CD14-positive monocyte (primary cell): ENCODE measurements at regions not wholly inside any gene's neighbourhood (a gene's known extent, or its start where the extent isn't known, plus 50 kb on each side); places are given as distances from the start of the nearest gene placed in this dataset.

Experiments
- DNase-seq, 3 donors: peaks; one replicate each; pipeline ENCODE4 v3.0.0-alpha.2; 2011 to 2022
- H2AFZ ChIP-seq: 2 replicates; pipeline ENCODE4 v1.6.0; 2012; ENCODE audit warnings: mild to moderate bottlenecking, low read depth, low read length, inconsistent platforms; ENCODE audit not compliant: insufficient read depth, poor library complexity, severe bottlenecking
- H3K27ac ChIP-seq, 2 donors: 1 replicate in 1 of 2; 2 replicates in 1 of 2; pipeline ENCODE4 v1.5.1; 2012 to 2013; ENCODE audit warnings: low read length in 2 of 2, control low read depth in 1 of 2, inconsistent platforms in 1 of 2, low read depth in 1 of 2, mild to moderate bottlenecking in 1 of 2
- H3K27me3 ChIP-seq, 2 donors: one replicate each; pipeline versions ENCODE4 v1.6.0 to v1.6.1; 2011 to 2013; ENCODE audit warnings: low read length in 2 of 2; ENCODE audit not compliant: control insufficient read depth in 2 of 2, insufficient read depth in 2 of 2
- H3K36me3 ChIP-seq, 2 donors: replicated peaks in 1 of 2; 1 replicate in 1 of 2; 2 replicates in 1 of 2; pipeline versions ENCODE4 v1.5.1 to v1.6.1; 2012 to 2013; ENCODE audit warnings: low read length in 2 of 2, control low read depth in 1 of 2, inconsistent platforms in 1 of 2, mild to moderate bottlenecking in 1 of 2; ENCODE audit not compliant: insufficient read depth in 2 of 2, control insufficient read depth in 1 of 2
- H3K4me1 ChIP-seq, 2 donors: 1 replicate in 1 of 2; 2 replicates in 1 of 2; pipeline versions ENCODE4 v1.5.1 to v1.6.1; 2012 to 2013; ENCODE audit warnings: low read length in 2 of 2, control low read depth in 1 of 2, inconsistent platforms in 1 of 2, mild to moderate bottlenecking in 1 of 2, moderate library complexity in 1 of 2; ENCODE audit not compliant: insufficient read depth in 2 of 2, control insufficient read depth in 1 of 2
- H3K4me2 ChIP-seq: replicated peaks from 2 replicates; pipeline ENCODE3; 2012; ENCODE audit warnings: low read length, moderate library complexity, mild to moderate bottlenecking; ENCODE audit not compliant: poor library complexity, severe bottlenecking; ENCODE audit errors: extremely low read depth
- H3K4me3 ChIP-seq, 3 experiments: fragments of 200-600 bp in 1 of 3; sonication (generic) in 1 of 3; replicated peaks in 1 of 3; 1 replicate in 2 of 3; 2 replicates in 1 of 3; pipeline ENCODE4 v1.5.1; 2011 to 2013; ENCODE audit warnings: low read length in 3 of 3, mild to moderate bottlenecking in 3 of 3, control low read depth in 2 of 3, low read depth in 2 of 3, inconsistent platforms in 1 of 3, moderate library complexity in 1 of 3
- H3K79me2 ChIP-seq: 2 replicates; pipeline ENCODE4 v1.6.0; 2012; ENCODE audit warnings: mild to moderate bottlenecking, control low read depth, inconsistent platforms, low read length, moderate library complexity; ENCODE audit not compliant: insufficient read depth
- H3K9ac ChIP-seq: 2 replicates; pipeline ENCODE4 v1.6.0; 2017; ENCODE audit warnings: low read length, mild to moderate bottlenecking; ENCODE audit not compliant: insufficient read depth, poor library complexity, severe bottlenecking
- H3K9me3 ChIP-seq, 2 donors: replicated peaks in 1 of 2; 1 replicate in 1 of 2; 2 replicates in 1 of 2; pipeline versions ENCODE4 v1.5.1 to v1.6.1; 2012 to 2013; ENCODE audit warnings: low read length in 2 of 2, control low read depth in 1 of 2; ENCODE audit not compliant: control insufficient read depth in 1 of 2, insufficient read depth in 1 of 2
- H4K20me1 ChIP-seq: 2 replicates; pipeline ENCODE4 v1.6.0; 2012; ENCODE audit warnings: mild to moderate bottlenecking, low read length, control low read depth, moderate library complexity; ENCODE audit not compliant: insufficient read depth
- H3K27ac Mint-ChIP-seq, 7 donors: one replicate each; pipeline ENCODE4 v1.8.0; 2020; ENCODE audit warnings: mild to moderate bottlenecking in 7 of 7, mixed read lengths in 7 of 7, moderate library complexity in 6 of 7, inconsistent platforms in 2 of 7
- H3K27me3 Mint-ChIP-seq, 3 donors: one replicate each; pipeline ENCODE4 v1.8.0; 2021 to 2022; ENCODE audit warnings: low read depth in 3 of 3, mild to moderate bottlenecking in 3 of 3, mixed read lengths in 3 of 3, moderate library complexity in 3 of 3, inconsistent platforms in 1 of 3
- H3K36me3 Mint-ChIP-seq, 2 donors: one replicate each; pipeline ENCODE4 v1.8.0; 2020; ENCODE audit warnings: mixed read lengths in 2 of 2, inconsistent platforms in 1 of 2, mild to moderate bottlenecking in 1 of 2
- H3K4me1 Mint-ChIP-seq: one replicate; pipeline ENCODE4 v1.8.0; 2020; ENCODE audit warnings: mild to moderate bottlenecking, mixed read lengths
- H3K4me3 Mint-ChIP-seq, 2 donors: one replicate each; pipeline ENCODE4 v1.8.0; 2020; ENCODE audit warnings: mild to moderate bottlenecking in 2 of 2, mixed read lengths in 2 of 2, moderate library complexity in 1 of 2
- H3K9me3 Mint-ChIP-seq, 7 donors: one replicate each; pipeline ENCODE4 v1.8.0; 2020 to 2022; ENCODE audit warnings: mixed read lengths in 7 of 7, mild to moderate bottlenecking in 6 of 7, moderate library complexity in 6 of 7, inconsistent platforms in 2 of 7
- WGBS: methylation state at CpG from one replicate; pipeline ENCODE4 v1.1.5; 2013; ENCODE audit warnings: missing lambda C conversion rate; ENCODE audit not compliant: insufficient coverage; 5-methylcytosine and 5-hydroxymethylcytosine counted together
- intact Hi-C, 2 donors: fragments of 100-400 bp; cut with micrococcal nuclease; formaldehyde crosslinking; loops; one replicate each; pipeline versions ENCODE4 v1.15.0 to v1.15.1; 2023
- TF ChIP-seq, protein P1 (sequence below): fragments of 200-600 bp; IDR thresholded peaks from one replicate; pipeline ENCODE4 v1.8.0; 2022; ENCODE audit warnings: antibody characterized with exemption, mild to moderate bottlenecking

DNA sequence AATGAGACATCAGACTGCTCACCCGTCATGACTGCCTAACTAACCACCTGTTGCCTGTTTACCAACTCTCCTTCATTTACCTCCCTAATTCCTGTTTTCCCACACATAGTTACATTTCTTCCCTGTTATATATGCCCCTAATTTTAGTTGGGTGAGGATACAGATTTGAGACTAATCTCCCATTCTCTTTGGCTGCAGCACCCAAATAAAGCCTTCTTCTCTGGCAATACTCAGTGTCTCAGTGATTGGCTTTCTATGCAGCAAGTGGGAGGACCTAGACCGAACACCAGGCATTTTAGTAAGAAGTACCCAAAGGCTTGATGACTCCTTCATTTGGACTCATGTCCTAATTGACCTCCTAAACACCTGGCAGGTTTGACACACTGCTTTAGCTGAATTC lies 147.2 kb downstream of the TRIB2 start:
- no peak overlapping the region for H3K27ac Mint-ChIP-seq
- WGBS, result 87% methylated on average over 2 of the region's 2 CpGs
- H3K9me3 ChIP-seq, result peaks cover 13 to 14% of the 10 kb centered on the region in 2 donors
- intact Hi-C loops, result no loop called here
- peaks cover 2 to 8% (median 5%) of the 10 kb centered on the region in 3 donors for H3K27me3 Mint-ChIP-seq
- H4K20me1 ChIP-seq, result no peaks in the 10 kb centered on the region
- no peaks in the 10 kb centered on the region for H3K4me1 ChIP-seq
- DNase-seq, result no peak
- peaks cover 12 to 36% (median 27%) of the 10 kb centered on the region in 7 donors for H3K9me3 Mint-ChIP-seq
- no peak overlapping the region for H3K4me2 ChIP-seq
- H3K4me1 Mint-ChIP-seq, result peaks cover 3% of the 10 kb centered on the region
- no peak overlapping the region for H3K9ac ChIP-seq
- H3K4me3 ChIP-seq, result no peak overlapping the region
- no peak overlapping the region for H2AFZ ChIP-seq
- no peak overlapping the region for H3K4me3 Mint-ChIP-seq
- no peaks in the 10 kb centered on the region for H3K36me3 Mint-ChIP-seq
- no peaks in the 10 kb centered on the region for H3K27me3 ChIP-seq
- H3K79me2 ChIP-seq, result no peaks in the 10 kb centered on the region
- H3K36me3 ChIP-seq, result no peaks in the 10 kb centered on the region
- no peak overlapping the region for H3K27ac ChIP-seq
- TF ChIP-seq, protein P1, sequence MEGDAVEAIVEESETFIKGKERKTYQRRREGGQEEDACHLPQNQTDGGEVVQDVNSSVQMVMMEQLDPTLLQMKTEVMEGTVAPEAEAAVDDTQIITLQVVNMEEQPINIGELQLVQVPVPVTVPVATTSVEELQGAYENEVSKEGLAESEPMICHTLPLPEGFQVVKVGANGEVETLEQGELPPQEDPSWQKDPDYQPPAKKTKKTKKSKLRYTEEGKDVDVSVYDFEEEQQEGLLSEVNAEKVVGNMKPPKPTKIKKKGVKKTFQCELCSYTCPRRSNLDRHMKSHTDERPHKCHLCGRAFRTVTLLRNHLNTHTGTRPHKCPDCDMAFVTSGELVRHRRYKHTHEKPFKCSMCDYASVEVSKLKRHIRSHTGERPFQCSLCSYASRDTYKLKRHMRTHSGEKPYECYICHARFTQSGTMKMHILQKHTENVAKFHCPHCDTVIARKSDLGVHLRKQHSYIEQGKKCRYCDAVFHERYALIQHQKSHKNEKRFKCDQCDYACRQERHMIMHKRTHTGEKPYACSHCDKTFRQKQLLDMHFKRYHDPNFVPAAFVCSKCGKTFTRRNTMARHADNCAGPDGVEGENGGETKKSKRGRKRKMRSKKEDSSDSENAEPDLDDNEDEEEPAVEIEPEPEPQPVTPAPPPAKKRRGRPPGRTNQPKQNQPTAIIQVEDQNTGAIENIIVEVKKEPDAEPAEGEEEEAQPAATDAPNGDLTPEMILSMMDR, result no peak

DNA sequence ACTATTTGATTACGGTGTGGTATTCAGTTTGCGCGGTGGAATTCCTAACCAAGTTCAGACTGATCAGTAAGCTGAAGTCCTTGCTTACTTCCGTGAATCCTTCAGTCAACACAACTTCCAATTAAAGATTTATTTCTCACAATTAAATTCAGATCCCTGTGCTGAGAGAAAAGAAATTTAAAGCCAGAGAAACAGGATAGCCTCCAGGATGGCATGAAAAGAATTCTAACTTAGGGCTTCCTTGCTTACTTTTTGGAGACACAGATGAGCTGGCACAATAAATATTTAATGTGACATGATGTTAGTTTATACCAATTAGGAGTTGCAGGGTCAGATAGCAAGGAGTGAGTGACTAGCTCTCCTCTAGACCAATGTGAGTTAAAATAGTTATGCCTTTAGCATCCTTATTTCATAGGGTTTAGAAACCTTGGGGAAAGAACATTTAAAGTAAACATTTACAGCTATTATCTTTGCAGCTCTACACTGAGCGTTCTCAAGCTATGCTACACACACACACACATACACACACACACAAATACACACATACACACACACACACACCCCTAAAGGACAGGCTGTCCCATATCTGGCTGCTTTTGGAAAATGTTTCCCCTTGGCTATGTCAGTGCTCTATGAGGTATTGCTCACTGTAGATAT lies 151.0 kb downstream of the TRIB2 start:
- Histone ChIP-seq H3K27ac (no peak overlapping the region), H3K79me2 (no peaks in the 10 kb centered on the region), H3K4me2 (no peak overlapping the region), H3K4me3 (no peak overlapping the region), H3K36me3 (no peaks in the 10 kb centered on the region), H4K20me1 (no peaks in the 10 kb centered on the region), H2AFZ (no peak overlapping the region), H3K27me3 (no peaks in the 10 kb centered on the region), H3K9me3 (peaks cover 8 to 14% of the 10 kb centered on the region in 2 donors), H3K4me1 (no peaks in the 10 kb centered on the region), H3K9ac (no peak overlapping the region)
- 100% methylated on average over 1 of the region's 5 CpGs for WGBS
- TF ChIP-seq, protein P1, result no peak
- Mint-ChIP-seq H3K27me3 (peaks cover 5 to 8% (median 7%) of the 10 kb centered on the region in 3 donors), H3K4me3 (no peak overlapping the region), H3K9me3 (peaks cover 12 to 27% (median 21%) of the 10 kb centered on the region in 7 donors), H3K4me1 (no peaks in the 10 kb centered on the region), H3K27ac (no peak overlapping the region), H3K36me3 (no peaks in the 10 kb centered on the region)
- intact Hi-C loops, result no loop called here
- no peak for DNase-seq
